ENCODE measurements at regions not wholly inside any gene's neighbourhood (a gene's known extent, or its start where the extent isn't known, plus 50 kb on each side); places are given as distances from the start of the nearest gene placed in this dataset.

GRCh38 chr16:85451641-85452363 lies 161.3 kb upstream of the GSE1 start:
- no peak for DNase-seq (ENCODE audit: low read depth in 1 of 2, low spot score in 1 of 2)

- DNase-seq (ENCODE audit: low read depth in 1 of 2, low spot score in 1 of 2), result no peak
These were observed 160.5 kb upstream of the GSE1 start for GRCh38 chr16:85452364-85453193.

GRCh38 chr16:85453194-85453678 lies 159.9 kb upstream of the GSE1 start:
- no peak for DNase-seq (ENCODE audit: low read depth in 1 of 2, low spot score in 1 of 2)

- DNase-seq (ENCODE audit: low read depth in 1 of 2, low spot score in 1 of 2), result no peak
These were observed 159.4 kb upstream of the GSE1 start for GRCh38 chr16:85453703-85454102.

- no peak for DNase-seq (ENCODE audit: low read depth in 1 of 2, low spot score in 1 of 2)
These were observed 158.8 kb upstream of the GSE1 start for GRCh38 chr16:85454171-85454872.

GRCh38 chr16:85455534-85455933 lies 157.6 kb upstream of the GSE1 start:
- no peak for DNase-seq (ENCODE audit: low read depth in 1 of 2, low spot score in 1 of 2)

- no peak for DNase-seq (ENCODE audit: low read depth in 1 of 2, low spot score in 1 of 2)
These were observed 155.8 kb upstream of the GSE1 start for GRCh38 chr16:85457366-85457765.

- no peak for DNase-seq (ENCODE audit: low read depth in 1 of 2, low spot score in 1 of 2)
These were observed 154.2 kb upstream of the GSE1 start for GRCh38 chr16:85458968-85459367.

GRCh38 chr16:85459529-85460251 lies 153.4 kb upstream of the GSE1 start:
- DNase-seq (ENCODE audit: low read depth in 1 of 2, low spot score in 1 of 2), result no peak

- DNase-seq (ENCODE audit: low read depth in 1 of 2, low spot score in 1 of 2), result no peak
These were observed 152.7 kb upstream of the GSE1 start for GRCh38 chr16:85460252-85461021.

- DNase-seq (ENCODE audit: low read depth in 1 of 2, low spot score in 1 of 2), result no peak
These were observed 151.9 kb upstream of the GSE1 start for GRCh38 chr16:85461022-85461813.

GRCh38 chr16:85461814-85462713 lies 151.1 kb upstream of the GSE1 start:
- no peak for DNase-seq (ENCODE audit: low read depth in 1 of 2, low spot score in 1 of 2)

GRCh38 chr16:85462714-85463611 lies 150.2 kb upstream of the GSE1 start:
- DNase-seq (ENCODE audit: low read depth in 1 of 2, low spot score in 1 of 2), result no peak

- DNase-seq (ENCODE audit: low read depth in 1 of 2, low spot score in 1 of 2), result no peak
These were observed 149.3 kb upstream of the GSE1 start for GRCh38 chr16:85463672-85464382.

GRCh38 chr16:85464383-85465305 lies 148.5 kb upstream of the GSE1 start:
- DNase-seq (ENCODE audit: low read depth in 1 of 2, low spot score in 1 of 2), result no peak

Measured in activated T-helper 1 cell treated with anti-CD3 and anti-CD28 coated beads, Interleukin-2, amount 50 U/mL, for 16 hours (primary cell).